ENCODE measurements at regions not wholly inside any gene's neighbourhood (a gene's known extent, or its start where the extent isn't known, plus 50 kb on each side); places are given as distances from the start of the nearest gene placed in this dataset.

DNA sequence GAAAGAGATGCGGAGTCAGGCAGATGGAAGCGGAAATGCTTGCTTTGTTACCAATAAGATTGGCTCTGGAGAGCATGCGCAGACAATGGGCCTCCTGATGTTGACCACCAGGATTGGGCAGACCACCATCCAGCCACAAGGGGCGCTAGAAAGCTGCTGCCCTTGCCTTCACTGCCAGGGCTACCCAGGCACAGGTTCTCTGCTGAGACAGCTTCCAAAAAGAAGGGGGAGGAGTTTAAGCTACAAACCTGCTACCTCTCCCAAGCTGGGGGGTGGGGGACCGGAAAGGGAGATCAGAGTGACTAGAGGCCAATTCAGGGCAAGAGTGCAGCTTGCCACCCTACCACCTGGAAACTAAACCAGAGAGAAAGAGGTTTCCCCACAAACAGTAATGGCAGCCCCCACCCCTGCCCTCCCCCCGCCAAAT lies 369.7 kb downstream of the RRAGC start:
- TF ChIP-seq ZNF23 (CRISPR knock-in tag; IDR thresholded peaks at IDR 0.05) = no peak
- no peak for TF ChIP-seq BACH1 (tag; IDR thresholded peaks at IDR 0.05)
- TF ChIP-seq ETV6 (IDR thresholded peaks at IDR 0.05; ENCODE audit: borderline replicate concordance in 1 of 2, low read depth in 2 of 2, low read length in 1 of 2) = no peak
- no peak for TF ChIP-seq ETV6 (CRISPR knock-in tag; IDR thresholded peaks at IDR 0.05; ENCODE audit: borderline replicate concordance)
- no peak for TF ChIP-seq RB1 (IDR thresholded peaks at IDR 0.05; ENCODE audit: low read depth)

All from K562 (cell line).